ENCODE measurements at regions not wholly inside any gene's neighbourhood (a gene's known extent, or its start where the extent isn't known, plus 50 kb on each side); places are given as distances from the start of the nearest gene placed in this dataset.
"Not testable (repeated sequence)": the region's sequence is repeated elsewhere in the genome, so short reads cannot be mapped to it uniquely, and the experiment has no call there.

DNA sequence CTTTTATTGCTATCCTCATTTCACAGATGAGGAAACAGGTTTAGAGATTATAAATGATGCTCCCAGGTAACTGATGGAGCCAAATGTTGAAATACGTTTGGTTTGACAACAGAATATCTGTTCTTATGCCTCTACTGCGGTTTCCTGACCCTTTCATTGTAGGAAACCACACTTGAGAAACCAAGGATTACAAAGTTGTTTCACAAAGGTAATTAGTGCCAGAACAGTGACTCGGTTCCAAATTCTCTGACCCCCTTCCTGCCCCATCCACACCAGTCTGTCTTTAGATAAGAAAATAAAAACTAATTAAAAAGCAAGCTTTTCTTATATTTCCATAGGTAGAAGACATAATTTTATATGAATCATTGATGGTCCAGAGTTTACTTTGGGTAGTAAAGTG lies 393.7 kb upstream of the MBL2 start:
- no peaks in the 10 kb centered on the region for H3K79me2 ChIP-seq (ENCODE audit: insufficient read depth, low read length)
- H3K9me3 ChIP-seq (ENCODE audit: low read depth, low read length), result no peaks in the 10 kb centered on the region
- H3K27me3 ChIP-seq (ENCODE audit: insufficient read depth, low read length), result no peaks in the 10 kb centered on the region
- DNase-seq (ENCODE audit: insufficient read length, low spot score, missing footprints), result no peak
- H4K20me1 ChIP-seq (ENCODE audit: insufficient read depth, low read length), result no peaks in the 10 kb centered on the region
- H2AFZ ChIP-seq (ENCODE audit: low read length), result no peak overlapping the region
- H3K4me3 ChIP-seq (ENCODE audit: insufficient read depth, low read length), result no peak overlapping the region
- no peaks in the 10 kb centered on the region for H3K36me3 ChIP-seq (ENCODE audit: insufficient read depth, low read length)
- H3K27ac ChIP-seq (ENCODE audit: low read depth, low read length), result no peak overlapping the region
- no peak overlapping the region for H3K4me2 ChIP-seq (ENCODE audit: insufficient read depth, low read length)
- no peaks in the 10 kb centered on the region for H3K4me1 ChIP-seq (ENCODE audit: insufficient read depth, low read length)
- TF ChIP-seq, protein P1, sequence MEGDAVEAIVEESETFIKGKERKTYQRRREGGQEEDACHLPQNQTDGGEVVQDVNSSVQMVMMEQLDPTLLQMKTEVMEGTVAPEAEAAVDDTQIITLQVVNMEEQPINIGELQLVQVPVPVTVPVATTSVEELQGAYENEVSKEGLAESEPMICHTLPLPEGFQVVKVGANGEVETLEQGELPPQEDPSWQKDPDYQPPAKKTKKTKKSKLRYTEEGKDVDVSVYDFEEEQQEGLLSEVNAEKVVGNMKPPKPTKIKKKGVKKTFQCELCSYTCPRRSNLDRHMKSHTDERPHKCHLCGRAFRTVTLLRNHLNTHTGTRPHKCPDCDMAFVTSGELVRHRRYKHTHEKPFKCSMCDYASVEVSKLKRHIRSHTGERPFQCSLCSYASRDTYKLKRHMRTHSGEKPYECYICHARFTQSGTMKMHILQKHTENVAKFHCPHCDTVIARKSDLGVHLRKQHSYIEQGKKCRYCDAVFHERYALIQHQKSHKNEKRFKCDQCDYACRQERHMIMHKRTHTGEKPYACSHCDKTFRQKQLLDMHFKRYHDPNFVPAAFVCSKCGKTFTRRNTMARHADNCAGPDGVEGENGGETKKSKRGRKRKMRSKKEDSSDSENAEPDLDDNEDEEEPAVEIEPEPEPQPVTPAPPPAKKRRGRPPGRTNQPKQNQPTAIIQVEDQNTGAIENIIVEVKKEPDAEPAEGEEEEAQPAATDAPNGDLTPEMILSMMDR (IDR thresholded peaks at IDR 0.05; ENCODE audit: extremely low read depth, low read depth, low read length), result no peak

DNA sequence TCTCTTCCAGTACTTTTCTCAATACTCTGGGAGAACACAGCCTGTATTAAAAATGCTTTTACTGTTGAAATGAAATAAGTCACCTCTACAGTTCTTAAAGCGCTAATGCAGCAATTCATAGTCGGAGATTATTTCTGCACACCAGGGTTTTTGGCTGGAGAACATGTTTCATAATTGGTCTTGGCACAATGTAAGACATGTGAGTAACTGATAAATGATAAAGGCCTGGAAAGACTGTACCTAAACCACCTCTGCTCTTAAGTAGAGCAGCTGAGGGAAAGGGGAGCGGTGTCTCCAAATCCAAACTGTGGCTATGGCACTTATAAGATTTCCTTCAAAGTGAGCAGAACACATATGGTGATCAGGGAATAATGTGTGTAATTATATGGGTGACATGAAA lies 390.3 kb upstream of the MBL2 start:
- no peaks in the 10 kb centered on the region for H3K4me1 ChIP-seq (ENCODE audit: insufficient read depth, low read length)
- H4K20me1 ChIP-seq (ENCODE audit: insufficient read depth, low read length), result no peaks in the 10 kb centered on the region
- TF ChIP-seq, protein P1 (IDR thresholded peaks at IDR 0.05; ENCODE audit: extremely low read depth, low read depth, low read length), result no peak
- no peak overlapping the region for H3K4me3 ChIP-seq (ENCODE audit: insufficient read depth, low read length)
- no peaks in the 10 kb centered on the region for H3K79me2 ChIP-seq (ENCODE audit: insufficient read depth, low read length)
- no peaks in the 10 kb centered on the region for H3K36me3 ChIP-seq (ENCODE audit: insufficient read depth, low read length)
- no peak overlapping the region for H3K27ac ChIP-seq (ENCODE audit: low read depth, low read length)
- no peaks in the 10 kb centered on the region for H3K9me3 ChIP-seq (ENCODE audit: low read depth, low read length)
- H2AFZ ChIP-seq (ENCODE audit: low read length), result no peak overlapping the region
- H3K4me2 ChIP-seq (ENCODE audit: insufficient read depth, low read length), result no peak overlapping the region
- no peaks in the 10 kb centered on the region for H3K27me3 ChIP-seq (ENCODE audit: insufficient read depth, low read length)
- no peak for DNase-seq (ENCODE audit: insufficient read length, low spot score, missing footprints)

- H3K4me3 ChIP-seq (ENCODE audit: insufficient read depth, low read length), result no peak overlapping the region
- no peaks in the 10 kb centered on the region for H3K36me3 ChIP-seq (ENCODE audit: insufficient read depth, low read length)
- H3K4me2 ChIP-seq (ENCODE audit: insufficient read depth, low read length), result no peak overlapping the region
- TF ChIP-seq, protein P1 (IDR thresholded peaks at IDR 0.05; ENCODE audit: extremely low read depth, low read depth, low read length), result no peak
- no peaks in the 10 kb centered on the region for H3K4me1 ChIP-seq (ENCODE audit: insufficient read depth, low read length)
- no peak for DNase-seq (ENCODE audit: insufficient read length, low spot score, missing footprints)
- H3K9me3 ChIP-seq (ENCODE audit: low read depth, low read length), result no peaks in the 10 kb centered on the region
- no peaks in the 10 kb centered on the region for H3K79me2 ChIP-seq (ENCODE audit: insufficient read depth, low read length)
- no peak overlapping the region for H2AFZ ChIP-seq (ENCODE audit: low read length)
- no peaks in the 10 kb centered on the region for H4K20me1 ChIP-seq (ENCODE audit: insufficient read depth, low read length)
- no peaks in the 10 kb centered on the region for H3K27me3 ChIP-seq (ENCODE audit: insufficient read depth, low read length)
- no peak overlapping the region for H3K27ac ChIP-seq (ENCODE audit: low read depth, low read length)
Measured at GRCh38 chr10:53161231-53161630, 388.6 kb upstream of the MBL2 start.

GRCh38 chr10:53155674-53156073 lies 383.1 kb upstream of the MBL2 start:
- not testable (repeated sequence) for H3K4me1 ChIP-seq (ENCODE audit: insufficient read depth, low read length); H3K4me3 ChIP-seq (ENCODE audit: insufficient read depth, low read length); H3K27me3 ChIP-seq (ENCODE audit: insufficient read depth, low read length); DNase-seq (ENCODE audit: insufficient read length, low spot score, missing footprints); H2AFZ ChIP-seq (ENCODE audit: low read length); H4K20me1 ChIP-seq (ENCODE audit: insufficient read depth, low read length); H3K79me2 ChIP-seq (ENCODE audit: insufficient read depth, low read length); H3K36me3 ChIP-seq (ENCODE audit: insufficient read depth, low read length); H3K27ac ChIP-seq (ENCODE audit: low read depth, low read length); H3K9me3 ChIP-seq (ENCODE audit: low read depth, low read length); H3K4me2 ChIP-seq (ENCODE audit: insufficient read depth, low read length)

DNA sequence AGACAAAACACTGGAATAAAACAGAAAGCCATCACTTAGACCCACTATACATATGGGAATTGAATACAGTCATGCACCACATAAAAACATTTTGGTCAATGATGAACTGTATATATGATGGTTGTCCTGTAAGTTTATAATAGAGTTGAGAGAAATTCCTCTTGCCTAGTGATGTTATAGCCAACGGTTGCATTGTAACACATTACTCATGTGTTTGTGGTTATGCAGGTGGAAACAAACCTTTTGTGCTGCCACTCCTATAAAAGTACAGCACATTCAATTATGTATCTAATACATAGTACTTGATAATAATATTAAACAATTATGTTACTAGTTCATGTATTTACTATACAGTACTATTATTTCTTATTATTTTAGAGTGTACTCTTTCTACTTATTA lies 381.2 kb upstream of the MBL2 start:
- TF ChIP-seq, protein P1 (IDR thresholded peaks at IDR 0.05; ENCODE audit: extremely low read depth, low read depth, low read length), result no peak
- Histone ChIP-seq H2AFZ (ENCODE audit: low read length) (no peak overlapping the region), H3K4me1 (ENCODE audit: insufficient read depth, low read length) (no peaks in the 10 kb centered on the region), H4K20me1 (ENCODE audit: insufficient read depth, low read length) (no peaks in the 10 kb centered on the region), H3K9me3 (ENCODE audit: low read depth, low read length) (no peaks in the 10 kb centered on the region), H3K4me2 (ENCODE audit: insufficient read depth, low read length) (no peak overlapping the region), H3K36me3 (ENCODE audit: insufficient read depth, low read length) (no peaks in the 10 kb centered on the region), H3K4me3 (ENCODE audit: insufficient read depth, low read length) (no peak overlapping the region), H3K27me3 (ENCODE audit: insufficient read depth, low read length) (no peaks in the 10 kb centered on the region), H3K27ac (ENCODE audit: low read depth, low read length) (no peak overlapping the region), H3K79me2 (ENCODE audit: insufficient read depth, low read length) (no peaks in the 10 kb centered on the region)
- DNase-seq (ENCODE audit: insufficient read length, low spot score, missing footprints), result no peak

Measured in osteoblast (primary cell).